K562 (cell line): ENCODE measurements at regions not wholly inside any gene's neighbourhood (a gene's known extent, or its start where the extent isn't known, plus 50 kb on each side); places are given as distances from the start of the nearest gene placed in this dataset.

Experiments used
- ATAC-seq: fragments of 200-7000 bp; cut with Tn5 transposase; 3 replicates; pipeline ENCODE4 v1.9.1; 2020; ENCODE audit warnings: moderate library complexity
- BruUV-seq: library from RNA; stranded (reverse); fragments of 400-500 nt; replicated peaks from 2 replicates; lab custom pipeline; 2021; lab: Mats Ljungman, UMichigan
- CTCF ChIA-PET: fragments of 300-600 bp; formaldehyde crosslinking; extraction: SDS; loops from one replicate; lab custom pipeline; 2021; ENCODE audit warnings: low intra/inter-chr PET ratio; lab: Yijun Ruan, JAX
- POLR2A ChIA-PET: fragments of 300-600, 350-650 bp; sonication (Branson Sonifier 250); formaldehyde crosslinking; extraction: SDS; loops from one replicate; lab custom pipeline; 2021; ENCODE audit warnings: antibody characterized with exemption, inconsistent platforms; lab: Yijun Ruan, JAX
- DNase-seq, 4 experiments: peaks; one replicate each; pipeline versions ENCODE4 v3.0.0 to v3.0.0-alpha.2; 2011 to 2018; ENCODE audit warnings: low spot score in 3 of 4, mixed read lengths in 3 of 4; ENCODE audit errors: extremely low read depth in 1 of 4
- FAIRE-seq: peaks from 2 replicates; lab custom pipeline; 2011; peaks lifted over from hg19 to GRCh38; lab: Jason Lieb, UNC
- H2AFZ ChIP-seq: 2 replicates; pipeline ENCODE4 v1.6.0; 2011; ENCODE audit warnings: low read depth, low read length, control low read depth, inconsistent platforms
- H3K27ac ChIP-seq: fragments of 200-600 bp; 3 replicates; pipeline ENCODE4 v1.8.0; 2011; ENCODE audit warnings: low read depth, mild to moderate bottlenecking, control low read depth, inconsistent platforms, low read length, moderate library complexity, mixed read lengths; ENCODE audit errors: extremely low read depth
- H3K27me3 ChIP-seq, 2 experiments: fragments of 300-600 bp in 1 of 2; 2 replicates in 1 of 2; 3 replicates in 1 of 2; pipeline versions ENCODE4 v1.6.0 to v1.8.0; 2011; ENCODE audit warnings: inconsistent platforms in 2 of 2, low read length in 2 of 2, mild to moderate bottlenecking in 1 of 2, mixed read lengths in 1 of 2, moderate library complexity in 1 of 2; ENCODE audit not compliant: control insufficient read depth in 2 of 2, insufficient read depth in 2 of 2
- H3K36me3 ChIP-seq: fragments of 300-600 bp; 3 replicates; pipeline ENCODE4 v1.8.0; 2011; ENCODE audit warnings: mild to moderate bottlenecking, low read length, inconsistent platforms; ENCODE audit not compliant: control insufficient read depth, insufficient read depth
- H3K4me1 ChIP-seq, 2 experiments: fragments of 200-600 bp in 1 of 2; replicated peaks in 1 of 2; 2 replicates in 1 of 2; 3 replicates in 1 of 2; pipeline versions ENCODE4 v1.5.1 to v1.8.0; 2011; ENCODE audit warnings: inconsistent platforms in 2 of 2, low read length in 2 of 2, mild to moderate bottlenecking in 1 of 2, mixed read lengths in 1 of 2, moderate library complexity in 1 of 2; ENCODE audit not compliant: control insufficient read depth in 2 of 2, insufficient read depth in 2 of 2
- H3K4me2 ChIP-seq: 2 replicates; pipeline ENCODE4 v1.6.1; 2011; ENCODE audit warnings: low read length, control low read depth, inconsistent platforms, mixed read lengths; ENCODE audit not compliant: insufficient read depth
- H3K4me3 ChIP-seq: fragments of 200-600 bp; sonication (generic), shearing (Covaris generic); 2 replicates; pipeline ENCODE4 v1.5.1; 2016; ENCODE audit warnings: control low read depth, inconsistent platforms
- H3K79me2 ChIP-seq: fragments of 200-600 bp; 3 replicates; pipeline ENCODE4 v1.8.0; 2011; ENCODE audit warnings: low read length, inconsistent platforms; ENCODE audit not compliant: control insufficient read depth, insufficient read depth
- H3K9ac ChIP-seq, 2 experiments: 2 replicates each; pipeline versions ENCODE4 v1.6.0 to v1.6.1; 2011; ENCODE audit warnings: low read depth in 2 of 2, low read length in 2 of 2, control low read depth in 1 of 2, inconsistent platforms in 1 of 2, mild to moderate bottlenecking in 1 of 2, mixed read lengths in 1 of 2; ENCODE audit not compliant: insufficient read depth in 1 of 2
- H3K9me1 ChIP-seq: one replicate; pipeline ENCODE4 v1.6.0; 2011; ENCODE audit warnings: inconsistent platforms, mild to moderate bottlenecking, low read length, moderate library complexity; ENCODE audit not compliant: control insufficient read depth, insufficient read depth
- H3K9me3 ChIP-seq: replicated peaks from 2 replicates; pipeline ENCODE4 v1.5.1; 2011; ENCODE audit warnings: low read depth, low read length, inconsistent platforms; ENCODE audit not compliant: control insufficient read depth, insufficient read depth
- H4K20me1 ChIP-seq: replicated peaks from 2 replicates; pipeline ENCODE4 v1.6.1; 2011; ENCODE audit warnings: low read length, inconsistent platforms, mixed read lengths; ENCODE audit not compliant: control insufficient read depth, insufficient read depth
- CEBPG ChIP-seq, 3 experiments: fragments of 200-800 bp in 1 of 3; sonication (Bioruptor generic) in 1 of 3; sonication (generic) in 1 of 3; formaldehyde crosslinking in 1 of 3; IDR thresholded peaks in 2 of 3; conservative IDR thresholded peaks in 1 of 3; 2 replicates each; pipeline versions ENCODE4 v1.6.1 to v1.8.0; 2016 to 2022; ENCODE audit warnings: missing compliant biosample characterization in 2 of 3, missing genetic modification characterization in 2 of 3, mild to moderate bottlenecking in 1 of 3, missing genetic modification reagents in 1 of 3
- CHD4 ChIP-seq: fragments of 200-600 bp; sonication (generic); IDR thresholded peaks from 3 replicates; pipeline ENCODE4 v1.6.1; 2012; ENCODE audit warnings: low read depth, mild to moderate bottlenecking, mixed read lengths, low read length, inconsistent platforms; ENCODE audit not compliant: insufficient read depth, insufficient replicate concordance, poor library complexity, severe bottlenecking
- DLX4 ChIP-seq: fragments of 250-450 bp; sonication (Bioruptor Pico); IDR thresholded peaks from 2 replicates; pipeline ENCODE4 v1.6.1; 2021; ENCODE audit warnings: mild to moderate bottlenecking
- ESRRA ChIP-seq: fragments of 450-650 bp; IDR thresholded peaks from 2 replicates; pipeline ENCODE4 v1.6.1; 2014; ENCODE audit warnings: low read depth, mild to moderate bottlenecking, moderate library complexity, borderline replicate concordance
- GTF3C2 ChIP-seq: IDR thresholded peaks from 3 replicates; pipeline ENCODE4 v1.6.1; 2011; ENCODE audit warnings: borderline replicate concordance, mild to moderate bottlenecking, moderate library complexity; ENCODE audit not compliant: insufficient read length; ENCODE audit errors: extremely low read depth
- KAT8 ChIP-seq: fragments of 450-650 bp; IDR thresholded peaks from 2 replicates; pipeline ENCODE4 v1.6.1; 2016; ENCODE audit warnings: low read depth, mild to moderate bottlenecking
- LEF1 ChIP-seq: fragments of 450-650 bp; IDR thresholded peaks from 2 replicates; pipeline ENCODE4 v1.6.1; 2016; ENCODE audit warnings: mild to moderate bottlenecking
- NR2C2 ChIP-seq, 2 experiments: fragments of 200-800 bp in 1 of 2; sonication (Bioruptor generic) in 1 of 2; sonication (generic) in 1 of 2; formaldehyde crosslinking in 1 of 2; IDR thresholded peaks; 2 replicates each; pipeline versions ENCODE4 v1.6.1 to v1.8.0; 2016 to 2022; ENCODE audit warnings: mild to moderate bottlenecking in 1 of 2, missing compliant biosample characterization in 1 of 2, missing genetic modification characterization in 1 of 2, missing genetic modification reagents in 1 of 2
- PCBP2 ChIP-seq: fragments of 200-400 bp; formaldehyde crosslinking; IDR thresholded peaks from 2 replicates; pipeline ENCODE4 v1.6.1; 2018; ENCODE audit warnings: low read length, low read depth, mild to moderate bottlenecking, moderate library complexity; ENCODE audit not compliant: poor library complexity, severe bottlenecking
- THAP12 ChIP-seq: fragments of 250-450 bp; sonication (Bioruptor Pico); IDR thresholded peaks from 2 replicates; pipeline ENCODE4 v1.9.0; 2021; ENCODE audit warnings: mild to moderate bottlenecking, inconsistent platforms
- THAP7 ChIP-seq: fragments of 250-450 bp; sonication (Bioruptor Pico); IDR thresholded peaks from 2 replicates; pipeline ENCODE4 v1.5.0; 2021
- ZKSCAN1 ChIP-seq: fragments of 150-350 bp; IDR thresholded peaks from 2 replicates; pipeline ENCODE4 v1.6.1; 2016; ENCODE audit warnings: low read depth, low read length
- ZNF232 ChIP-seq: sonication (generic); formaldehyde crosslinking; IDR thresholded peaks from 2 replicates; pipeline ENCODE4 v1.8.0; 2022; ENCODE audit warnings: mild to moderate bottlenecking, missing genetic modification reagents
- ZNF507 ChIP-seq: conservative IDR thresholded peaks from 2 replicates; pipeline ENCODE4 v1.6.1; 2017; ENCODE audit warnings: missing genetic modification characterization, missing compliant biosample characterization
- ZNF76 ChIP-seq: fragments of 250-450 bp; sonication (Bioruptor Pico); IDR thresholded peaks from 2 replicates; pipeline ENCODE4 v1.4.0; 2020; ENCODE audit warnings: mild to moderate bottlenecking, moderate library complexity, borderline replicate concordance
- WGBS: fragments of 100-300 bp; shearing (Covaris generic); methylation state at CpG from one replicate; pipeline ENCODE4 v1.1.6; 2016; ENCODE audit warnings: low coverage, mixed read lengths; ENCODE audit not compliant: insufficient coverage; ENCODE audit errors: missing lambda C conversion rate; 5-methylcytosine and 5-hydroxymethylcytosine counted together
- in situ Hi-C: fragments of 300-500 bp; cut with MboI; formaldehyde crosslinking; loops from 4 replicates; pipeline ENCODE4 v1.15.0; 2018; ENCODE audit warnings: inconsistent platforms, mixed read lengths
- intact Hi-C: fragments of 100-400 bp; cut with micrococcal nuclease; formaldehyde crosslinking; loops from 2 replicates; pipeline ENCODE4 v1.14.2; 2022

GRCh38 chr5:57698086-57698485, 215.5 kb upstream of the ACTBL2 start:
- Histone ChIP-seq H3K79me2 (no peaks in the 10 kb centered on the region), H2AFZ (no peak overlapping the region), H3K27me3 (no peaks in the 10 kb centered on the region), H3K4me1 (peaks cover 0 to 8% of the 10 kb centered on the region in 2 experiments; a peak in 2 of 5 replicates), H4K20me1 (no peaks in the 10 kb centered on the region), H3K36me3 (no peaks in the 10 kb centered on the region), H3K27ac (no peak overlapping the region), H3K4me2 (no peak overlapping the region), H3K9ac (no peak overlapping the region), H3K9me1 (no peaks in the 10 kb centered on the region), H3K4me3 (no peak overlapping the region), H3K9me3 (no peaks in the 10 kb centered on the region)
- DNase-seq (no peak), ATAC-seq (no peak), FAIRE-seq (no peak)
- in situ Hi-C loops = no loop called here
- no TSS peak for BruUV-seq
- POLR2A ChIA-PET = no interaction called here
- intact Hi-C loops = no loop called here
- CTCF ChIA-PET = no interaction called here
- WGBS = 48% methylated on average over 2 of the region's 2 CpGs
- TF ChIP-seq ZKSCAN1 (no peak), DLX4 (CRISPR knock-in tag) (no peak), KAT8 (no peak), LEF1 (no peak), ZNF76 (CRISPR knock-in tag) (no peak), PCBP2 (no peak), CEBPG (CRISPR knock-in tag; IDR thresholded peaks at IDR 0.05) (no peak), CEBPG (tag; conservative IDR thresholded peaks at IDR 0.05 in 1 of 2, IDR thresholded peaks at IDR 0.05 in 1 of 2) (no peak), ZNF507 (tag) (no peak), CHD4 (no peak), THAP7 (CRISPR knock-in tag) (no peak), NR2C2 (CRISPR knock-in tag; IDR thresholded peaks at IDR 0.05) (no peak), NR2C2 (tag; IDR thresholded peaks at IDR 0.05) (no peak), ESRRA (no peak), ZNF232 (CRISPR knock-in tag) (no peak), THAP12 (CRISPR knock-in tag) (no peak), GTF3C2 (no peak)
